HG03103 (cell line): ENCODE measurements at regions not wholly inside any gene's neighbourhood (a gene's known extent, or its start where the extent isn't known, plus 50 kb on each side); places are given as distances from the start of the nearest gene placed in this dataset.
A peak's percentile ranks its signal among the peaks of the same experiment; 100 is the strongest.
"Not testable (repeated sequence)": the region's sequence is repeated elsewhere in the genome, so short reads cannot be mapped to it uniquely, and the experiment has no call there.

Experiments
- ATAC-seq: cut with Tn5 transposase; IDR thresholded peaks from one replicate; pipeline ENCODE4 v1.9.1; 2021; ENCODE audit warnings: low read depth; ENCODE audit not compliant: unreplicated experiment

DNA sequence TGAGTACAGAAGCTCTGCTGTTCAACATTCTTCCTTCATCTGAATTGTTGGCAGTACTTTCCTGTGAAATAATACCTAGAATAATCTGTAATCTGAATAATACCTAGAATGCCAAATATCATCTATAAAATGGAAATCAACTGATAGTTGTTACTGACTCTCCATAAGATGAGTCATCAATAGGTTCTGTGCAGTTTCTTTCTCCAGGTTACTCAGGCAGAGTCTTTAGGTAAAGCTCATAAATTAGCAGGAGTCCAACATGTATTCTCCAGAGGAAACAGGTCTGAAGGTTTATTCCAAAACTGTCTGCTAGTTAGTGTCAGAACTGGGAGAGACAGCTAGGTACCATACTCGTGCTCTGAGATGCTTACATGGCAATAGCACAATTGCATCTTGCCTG is 282.0 kb upstream of the MAP2 start:
- ATAC-seq = no peak

- ATAC-seq = not testable (repeated sequence)
Observed at GRCh38 chr2:209145220-209145691, 278.6 kb upstream of the MAP2 start.

GRCh38 chr2:209145941-209146681 is 277.7 kb upstream of the MAP2 start:
- ATAC-seq = peak; percentile 25

DNA sequence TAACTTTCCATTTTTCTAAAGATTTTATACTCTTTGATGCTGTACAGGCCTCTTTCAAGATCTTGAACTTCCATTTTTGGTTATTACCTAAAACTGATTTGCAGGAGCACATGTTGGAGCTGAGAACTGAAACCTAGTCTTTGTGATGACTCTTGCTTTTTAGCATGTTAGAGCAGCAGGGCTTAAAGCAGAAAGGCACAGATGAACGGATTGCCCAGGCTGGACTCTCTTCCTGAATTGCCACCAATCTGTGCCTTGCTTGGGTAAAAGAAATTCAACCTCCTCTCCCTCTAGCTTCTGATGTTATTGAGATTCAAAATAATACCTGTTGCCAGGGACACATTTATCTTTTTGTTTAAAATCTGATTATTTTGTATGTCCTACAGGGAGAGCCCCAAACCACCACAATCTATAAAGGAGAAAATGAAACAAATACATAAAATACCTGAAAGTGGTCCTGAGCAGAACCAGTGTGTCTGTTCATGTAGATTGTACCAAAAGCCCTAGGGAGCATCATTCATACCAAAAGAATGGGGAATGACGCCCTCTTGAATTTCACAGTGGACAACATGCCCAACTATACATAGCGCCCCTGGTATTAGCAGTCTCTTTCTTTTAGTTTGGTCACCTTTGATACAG is 277.0 kb upstream of the MAP2 start:
- peak; percentile 48 for ATAC-seq

- ATAC-seq = no peak
Observed at GRCh38 chr2:209147981-209148380, 275.9 kb upstream of the MAP2 start.

GRCh38 chr2:209160800-209161588 is 262.9 kb upstream of the MAP2 start:
- no peak for ATAC-seq

DNA sequence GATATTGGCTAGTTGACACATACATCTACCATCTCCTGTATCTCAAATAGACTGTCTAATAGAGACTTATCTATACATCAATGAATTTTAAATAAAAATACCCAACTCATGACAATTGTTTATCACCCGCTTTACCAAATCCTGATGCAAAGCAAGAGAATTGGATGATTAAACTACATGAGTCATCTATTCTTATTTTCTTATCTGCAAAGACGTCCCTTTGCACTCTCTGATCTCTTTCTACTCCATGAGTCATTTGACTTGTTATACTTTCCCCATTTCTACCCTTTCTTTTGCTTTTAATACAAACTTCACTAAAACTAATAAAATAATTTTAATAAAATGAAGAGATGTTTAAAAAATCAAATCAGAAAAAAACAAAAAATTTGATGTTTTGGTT is 261.7 kb upstream of the MAP2 start:
- no peak for ATAC-seq

DNA sequence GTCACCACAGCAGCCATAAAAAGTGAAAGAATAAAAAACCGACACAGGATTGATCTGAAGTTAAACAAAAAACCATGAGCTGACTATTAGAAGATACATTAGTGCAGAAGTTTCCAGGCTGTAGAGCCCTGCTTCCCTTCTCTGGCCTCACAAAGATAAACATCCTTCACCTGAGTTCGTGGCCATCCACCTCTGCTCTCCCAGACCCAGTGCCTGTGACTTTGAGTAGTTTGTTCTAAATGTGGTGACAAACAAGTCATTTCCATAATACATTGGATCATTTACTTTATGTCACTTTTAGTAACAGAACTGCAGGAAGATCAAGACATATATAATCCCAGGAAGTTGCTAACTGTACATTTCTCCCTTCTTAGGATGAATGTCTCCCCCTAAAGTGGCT is 241.9 kb upstream of the MAP2 start:
- ATAC-seq = no peak

DNA sequence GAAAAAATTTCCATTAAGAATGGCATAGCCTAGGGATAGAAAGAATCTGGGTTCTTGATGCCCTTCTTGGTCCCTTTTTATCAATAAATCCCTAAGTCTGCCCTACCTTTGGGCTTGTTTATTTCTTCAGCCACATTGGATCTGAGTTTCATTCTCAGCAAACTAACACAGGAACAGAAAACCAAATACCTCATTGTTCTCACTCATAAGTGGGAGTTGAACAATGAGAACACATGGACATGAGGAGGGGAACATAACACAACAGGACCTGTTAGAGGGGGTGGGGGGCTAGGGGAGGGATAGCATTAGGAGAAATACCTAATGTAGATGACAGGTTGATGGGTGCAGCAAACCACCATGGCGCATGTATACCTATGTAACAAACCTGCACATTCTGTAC is 237.0 kb upstream of the MAP2 start:
- ATAC-seq = not testable (repeated sequence)

DNA sequence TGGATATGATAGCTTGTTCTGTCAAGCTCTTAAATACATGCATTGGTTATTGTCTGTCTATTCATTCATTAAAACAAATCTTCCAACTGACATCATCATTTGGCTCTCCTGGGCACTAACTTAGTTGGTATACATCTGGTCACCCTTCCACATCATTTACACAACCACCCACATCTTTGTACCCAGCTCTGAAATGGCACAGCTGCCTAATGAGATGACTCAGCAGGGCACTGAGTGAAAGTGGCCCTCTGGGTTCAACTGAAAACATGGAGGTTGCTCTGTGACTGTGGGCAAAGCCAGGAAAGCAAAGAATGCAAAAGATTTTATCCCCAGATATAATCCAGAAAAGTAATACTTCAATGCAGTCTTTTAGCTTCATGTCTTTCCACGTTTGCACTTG is 234.0 kb upstream of the MAP2 start:
- ATAC-seq = no peak

DNA sequence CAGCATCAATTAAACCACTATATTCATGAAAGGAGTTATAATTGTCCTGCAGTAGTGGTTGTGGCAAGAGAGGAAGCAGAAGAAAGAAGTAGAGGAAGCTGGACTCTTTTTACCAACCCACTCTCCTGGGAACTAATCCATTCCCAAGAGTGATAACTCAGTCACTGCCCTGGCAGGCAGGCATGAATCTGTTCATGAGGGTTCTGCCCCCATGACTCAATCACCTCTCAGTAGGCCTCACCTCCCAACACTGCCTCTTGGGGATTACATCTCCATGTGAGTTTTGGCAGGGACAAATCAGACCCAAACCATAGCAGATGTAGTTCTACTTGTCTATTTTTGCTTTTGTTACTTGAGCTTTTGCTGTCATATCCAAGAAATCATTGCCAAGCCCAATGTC is 232.7 kb upstream of the MAP2 start:
- no peak for ATAC-seq

DNA sequence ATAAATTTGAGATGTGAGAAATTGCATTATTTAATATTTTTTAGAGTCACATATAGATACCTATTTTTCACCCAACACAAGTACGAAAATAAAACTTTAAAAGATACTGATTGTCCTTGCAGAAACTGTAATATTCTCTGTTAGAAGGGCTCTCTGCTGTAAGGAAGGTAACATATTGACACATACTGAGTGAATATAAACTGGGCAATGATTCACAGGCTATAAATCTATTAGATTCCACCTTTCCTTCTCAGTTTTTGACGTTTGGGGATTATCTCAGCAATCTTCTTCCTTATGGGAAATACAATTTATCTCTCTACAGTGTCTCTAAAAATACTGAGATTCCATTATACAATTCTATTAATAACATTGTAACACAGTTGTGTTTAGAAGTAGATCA is 229.1 kb upstream of the MAP2 start:
- ATAC-seq = no peak

DNA sequence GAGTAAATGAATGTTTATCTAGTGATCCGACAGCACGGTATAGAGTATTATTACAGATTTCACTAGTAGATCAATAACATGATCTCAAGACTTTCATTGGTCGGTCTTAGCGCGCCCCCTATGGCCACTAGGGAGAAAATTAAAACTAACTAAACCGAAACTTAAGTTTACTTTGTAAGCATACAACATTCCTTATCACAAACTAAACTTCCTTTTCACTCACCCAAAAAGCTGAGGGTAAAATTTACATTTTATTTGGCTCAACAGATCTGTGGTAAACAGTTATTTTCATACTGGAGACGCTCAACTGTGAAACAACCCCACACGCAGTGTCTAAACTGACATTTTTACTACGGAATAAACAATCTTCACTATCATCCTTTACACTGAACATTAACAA is 215.6 kb upstream of the MAP2 start:
- ATAC-seq = peak; percentile 77

DNA sequence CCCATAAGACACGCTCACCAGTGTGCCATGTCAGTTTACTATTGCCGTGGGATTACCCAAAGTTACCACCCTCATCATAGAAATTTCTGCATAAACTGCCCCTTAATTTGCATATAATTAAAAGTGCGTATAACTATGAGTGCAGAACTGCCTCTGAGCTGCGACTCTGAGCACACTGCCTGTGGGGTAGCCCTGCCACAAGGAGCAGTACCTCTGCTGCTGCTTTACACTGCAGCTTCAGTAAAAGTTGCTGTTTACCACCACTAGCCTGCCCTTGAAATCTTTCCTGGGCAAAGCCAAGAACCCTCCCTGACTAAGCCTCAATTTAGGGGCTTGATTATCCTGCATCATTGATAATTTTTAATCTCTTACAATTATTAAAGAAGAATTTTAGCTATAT is 213.9 kb upstream of the MAP2 start:
- ATAC-seq = no peak

- ATAC-seq = no peak
Observed at GRCh38 chr2:209230560-209230959, 193.3 kb upstream of the MAP2 start.

- no peak for ATAC-seq
Observed at GRCh38 chr2:209236377-209236776, 187.5 kb upstream of the MAP2 start.

DNA sequence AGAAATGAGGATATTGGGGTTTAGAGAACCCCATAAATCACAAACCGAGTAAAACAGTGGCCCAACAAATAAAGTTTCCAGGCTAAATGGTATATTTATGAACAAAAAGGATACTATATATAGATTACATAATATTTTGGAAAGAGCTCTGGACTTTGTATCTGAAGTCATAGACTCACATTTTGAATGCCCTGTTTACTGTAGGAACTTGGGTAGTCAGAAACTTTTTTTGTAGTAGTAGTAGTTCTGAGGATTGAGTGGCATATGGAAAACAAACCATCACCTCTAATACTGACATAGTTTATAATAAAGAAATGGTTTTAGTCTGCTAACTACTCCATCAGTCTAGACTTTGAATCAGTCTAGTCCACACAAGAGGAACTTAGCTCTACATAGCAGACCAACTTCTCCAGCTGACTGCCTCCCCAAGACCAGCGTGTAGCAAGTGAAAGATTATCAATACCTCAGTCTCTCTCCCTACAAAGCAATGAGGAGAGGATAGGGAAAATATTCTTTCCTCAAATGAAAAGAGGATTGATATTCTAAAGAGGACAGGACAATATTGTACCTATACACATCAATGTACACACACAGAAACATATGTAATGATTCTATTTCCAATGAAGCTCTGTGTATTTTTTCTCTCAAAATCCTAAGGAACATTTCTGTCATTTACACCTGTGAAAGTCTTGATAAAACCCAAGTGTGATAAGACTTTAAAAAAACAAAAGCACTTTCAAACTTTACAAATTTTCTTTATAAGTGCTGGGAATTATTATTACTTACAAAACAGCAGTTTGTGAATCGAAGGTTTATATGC is 184.9 kb upstream of the MAP2 start:
- ATAC-seq = no peak

- no peak for ATAC-seq
Observed at GRCh38 chr2:209239585-209239938, 184.3 kb upstream of the MAP2 start.

DNA sequence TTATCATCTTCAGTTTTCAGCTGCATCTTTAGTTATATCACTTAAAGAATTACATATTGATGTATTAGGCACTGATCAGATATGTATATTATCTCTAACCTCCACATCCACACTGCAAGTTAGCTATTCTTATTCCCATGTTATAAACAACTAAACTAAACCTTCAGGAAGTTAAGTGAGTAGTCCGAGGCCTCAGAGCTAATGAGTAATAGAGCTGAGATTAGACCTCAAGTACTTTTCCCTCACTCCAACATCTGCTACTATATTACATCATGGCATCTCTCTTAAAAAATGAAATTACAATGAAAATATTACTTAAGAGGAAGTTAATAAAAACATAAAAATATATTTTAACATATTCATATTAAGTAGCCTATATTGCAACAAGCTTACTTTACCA is 183.6 kb upstream of the MAP2 start:
- no peak for ATAC-seq

GRCh38 chr2:209253544-209253943 is 170.3 kb upstream of the MAP2 start:
- ATAC-seq = no peak

GRCh38 chr2:209259767-209260166 is 164.1 kb upstream of the MAP2 start:
- ATAC-seq = no peak
